HG02798 (cell line): ENCODE measurements at regions not wholly inside any gene's neighbourhood (a gene's known extent, or its start where the extent isn't known, plus 50 kb on each side); places are given as distances from the start of the nearest gene placed in this dataset.

Experiments
- ATAC-seq: cut with Tn5 transposase; IDR thresholded peaks from one replicate; pipeline ENCODE4 v1.9.1; 2021; ENCODE audit warnings: mild to moderate bottlenecking; ENCODE audit not compliant: unreplicated experiment, poor library complexity

DNA sequence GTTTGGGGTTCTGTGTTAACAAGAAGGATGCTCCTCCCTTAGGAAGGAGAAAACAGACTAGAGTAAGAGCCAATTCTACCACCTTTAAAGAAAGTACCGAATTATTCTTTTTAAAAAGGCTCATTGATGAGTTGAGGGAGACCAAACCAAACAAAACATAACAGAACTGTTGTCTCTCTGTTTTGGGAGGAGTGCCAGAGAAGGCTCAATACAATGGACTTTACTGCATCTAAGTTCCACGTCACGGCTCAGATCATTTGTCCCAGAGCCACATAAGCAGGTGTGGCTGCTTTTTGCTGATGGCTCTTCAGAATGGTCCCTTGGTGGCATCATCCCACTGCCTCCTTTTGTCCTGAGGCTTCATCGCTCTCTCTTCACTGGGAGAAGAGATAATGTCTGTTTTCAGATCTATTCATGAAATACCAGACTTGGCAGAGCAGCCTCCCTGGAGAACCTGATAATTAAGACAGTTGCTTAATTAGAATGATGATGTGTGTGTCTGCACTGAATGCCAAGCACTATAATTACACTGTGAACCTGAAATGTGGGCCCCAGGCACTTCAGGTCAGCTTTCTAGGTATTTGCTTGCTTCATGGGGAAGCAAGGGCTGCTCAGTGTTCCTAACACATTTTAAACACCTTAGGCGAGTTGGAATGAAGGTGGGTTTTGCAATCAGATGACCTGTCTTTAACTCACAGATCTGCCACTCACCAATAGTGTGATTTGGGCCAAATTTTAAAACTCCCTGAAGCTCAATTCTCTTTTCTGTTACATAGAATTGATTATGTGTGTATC is 335.2 kb upstream of the MCTP2 start:
- ATAC-seq = no peak

DNA sequence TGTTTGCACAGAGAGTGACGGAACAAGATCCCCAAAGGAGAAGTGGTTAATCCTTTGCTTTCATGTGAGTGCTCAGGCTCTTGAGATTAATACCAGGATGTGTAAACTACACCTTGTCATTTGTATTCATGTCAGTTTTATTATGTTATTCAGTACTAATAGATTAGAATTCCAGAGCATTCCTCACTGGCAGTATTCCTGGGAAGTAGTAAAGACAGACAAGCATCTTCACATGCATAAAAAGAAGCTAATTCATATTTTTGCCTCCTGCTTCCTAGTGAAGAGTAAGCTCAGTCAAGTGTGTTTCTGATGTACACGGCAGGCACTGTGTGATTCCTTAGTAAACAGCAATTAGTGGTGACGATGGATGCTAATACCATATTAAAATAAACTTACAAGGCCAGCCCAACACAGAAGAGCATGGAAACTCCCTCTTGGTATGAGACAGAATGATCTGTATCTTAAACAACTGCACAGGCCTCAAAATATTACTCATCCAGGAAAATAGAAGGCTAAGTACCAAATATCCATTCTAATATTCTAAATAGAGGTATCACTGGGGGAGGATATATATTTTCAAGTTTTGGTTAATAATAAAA is 336.8 kb upstream of the MCTP2 start:
- ATAC-seq = no peak

GRCh38 chr15:93887151-93887550 is 344.2 kb upstream of the MCTP2 start:
- no peak for ATAC-seq

- no peak for ATAC-seq
These were observed 348.6 kb upstream of the MCTP2 start for GRCh38 chr15:93882779-93883178.

DNA sequence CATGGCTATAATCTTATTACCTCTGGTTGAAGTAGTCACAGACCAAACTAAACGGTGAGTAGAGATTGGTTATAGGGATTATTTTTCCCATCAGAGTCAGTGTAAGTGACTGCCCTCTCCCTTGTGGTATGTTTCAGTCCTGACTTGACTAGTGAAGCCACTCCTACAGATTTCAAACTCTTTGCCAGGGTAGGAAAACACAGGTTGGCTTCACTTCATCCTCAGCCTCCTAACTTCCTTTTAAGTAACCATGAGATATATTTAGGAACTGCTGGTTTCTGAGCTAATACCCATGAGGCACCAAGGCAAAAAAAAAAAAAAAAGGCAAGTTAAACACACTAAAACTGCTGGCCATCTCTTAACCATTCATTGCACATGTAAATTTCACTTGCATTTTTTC is 349.2 kb upstream of the MCTP2 start:
- no peak for ATAC-seq

DNA sequence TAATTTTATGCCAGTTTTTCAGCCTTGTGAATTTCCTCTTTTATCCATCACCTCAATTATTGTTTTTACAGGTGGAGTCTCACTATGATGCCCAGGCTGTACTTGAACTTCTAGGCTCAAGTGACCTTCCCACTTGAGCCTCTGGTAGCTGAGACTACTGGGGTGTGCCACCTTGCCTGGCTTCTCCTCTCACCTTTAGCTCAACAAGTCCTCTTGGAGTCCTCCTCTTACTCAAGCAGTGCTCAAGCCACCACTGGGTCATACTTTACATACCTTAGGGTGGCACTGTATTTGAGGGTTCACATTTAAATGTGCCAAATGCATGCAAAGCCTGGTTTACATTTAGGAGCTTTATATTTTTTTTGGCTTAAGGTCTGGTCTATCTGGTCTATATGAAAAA is 350.1 kb upstream of the MCTP2 start:
- ATAC-seq = no peak

GRCh38 chr15:93880358-93880757 is 351.0 kb upstream of the MCTP2 start:
- ATAC-seq = no peak

GRCh38 chr15:93870583-93870982 is 360.8 kb upstream of the MCTP2 start:
- ATAC-seq = no peak

GRCh38 chr15:93866948-93867347 is 364.4 kb upstream of the MCTP2 start:
- ATAC-seq = no peak

DNA sequence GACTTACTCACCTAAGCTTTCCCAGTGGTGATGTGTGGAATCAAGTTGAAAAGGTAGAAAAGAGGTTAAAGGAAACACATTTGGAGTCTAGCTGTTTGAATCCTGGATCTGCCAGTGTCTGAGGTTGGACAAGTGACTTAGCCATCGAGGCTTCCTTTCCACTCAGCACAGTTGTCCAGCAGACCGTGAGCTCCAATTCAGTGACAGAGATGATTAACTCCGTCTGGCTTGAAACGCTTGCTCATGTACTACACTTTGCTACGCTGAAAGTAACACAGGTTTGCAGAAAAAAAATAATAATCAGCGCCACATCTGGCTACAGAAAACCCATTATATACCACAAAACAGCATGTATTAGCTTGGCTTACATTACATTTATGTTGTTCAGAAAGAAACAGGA is 364.9 kb upstream of the MCTP2 start:
- ATAC-seq = no peak

GRCh38 chr15:93865586-93865985 is 365.8 kb upstream of the MCTP2 start:
- no peak for ATAC-seq

GRCh38 chr15:93862791-93863190 is 368.6 kb upstream of the MCTP2 start:
- ATAC-seq = no peak

- no peak for ATAC-seq
These were observed 369.2 kb upstream of the MCTP2 start for GRCh38 chr15:93861956-93862741.

- ATAC-seq = no peak
These were observed 369.9 kb upstream of the MCTP2 start for GRCh38 chr15:93861413-93861812.

DNA sequence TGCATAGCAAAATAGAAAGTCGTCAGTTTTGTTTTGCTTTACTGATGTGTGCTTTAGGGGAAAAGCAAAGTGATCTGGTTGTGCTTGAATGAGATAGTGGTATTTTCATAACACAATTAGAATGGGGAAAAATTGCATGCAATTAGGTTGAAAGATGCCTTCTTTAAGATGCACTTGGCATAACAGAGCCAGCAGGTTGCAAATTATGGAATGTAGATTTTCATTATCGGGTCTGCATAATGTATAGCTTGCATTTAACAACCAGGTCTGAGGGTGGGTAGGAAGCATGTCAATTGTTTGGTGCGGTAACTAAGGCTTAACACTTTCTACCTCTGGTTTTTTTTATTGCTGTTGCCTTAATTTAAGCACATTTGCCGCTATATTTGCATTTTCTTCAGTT is 370.7 kb upstream of the MCTP2 start:
- no peak for ATAC-seq

GRCh38 chr15:93859176-93859575 is 372.2 kb upstream of the MCTP2 start:
- no peak for ATAC-seq

DNA sequence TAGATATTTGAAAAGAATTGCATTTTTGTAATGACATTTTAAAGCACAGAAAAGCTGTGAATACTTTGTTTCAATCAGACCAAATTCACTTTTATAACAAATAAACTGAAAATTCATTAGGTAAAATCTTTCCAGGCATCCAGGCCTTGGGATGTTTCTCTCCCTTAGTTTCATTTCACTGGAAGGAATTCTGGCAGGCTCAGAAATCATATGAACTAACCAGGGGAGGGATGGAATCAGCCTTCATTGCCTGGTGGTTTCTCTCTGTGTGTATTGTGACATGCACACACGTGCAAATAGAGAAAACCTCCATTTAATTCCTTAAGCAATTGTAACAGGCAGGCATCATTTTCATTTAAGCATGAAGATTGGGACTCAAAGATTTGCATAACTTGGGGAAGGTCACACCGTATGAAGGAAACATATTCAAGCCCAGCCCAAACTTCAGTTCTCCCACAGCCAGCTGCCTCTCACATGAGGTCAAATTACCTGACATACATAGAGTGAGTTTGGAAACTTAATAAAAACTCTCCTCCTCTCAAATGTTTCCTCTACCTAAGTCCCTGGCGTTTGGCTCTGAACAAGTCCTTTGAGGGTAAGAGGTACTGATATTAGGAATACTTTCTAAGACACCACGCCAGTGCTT is 376.1 kb upstream of the MCTP2 start:
- ATAC-seq = no peak

DNA sequence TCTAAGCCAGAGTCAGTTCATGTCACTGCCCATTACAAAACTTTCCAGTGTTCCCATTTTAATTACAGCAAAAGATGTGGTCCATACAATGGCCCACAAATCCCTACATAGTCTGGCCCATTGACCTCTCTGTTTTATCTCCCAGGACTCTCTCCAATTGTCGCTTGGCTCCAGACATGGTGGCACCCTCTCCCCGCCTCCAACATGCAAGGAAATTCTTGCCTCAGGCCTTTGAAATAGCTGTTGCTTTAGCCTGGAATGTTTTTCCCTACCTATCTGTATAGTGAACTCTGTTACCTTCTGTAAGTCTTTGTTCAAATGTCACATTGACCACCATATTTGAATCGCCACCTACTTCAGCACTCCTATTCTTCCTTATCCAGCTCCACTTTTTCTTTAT is 377.3 kb upstream of the MCTP2 start:
- ATAC-seq = no peak

DNA sequence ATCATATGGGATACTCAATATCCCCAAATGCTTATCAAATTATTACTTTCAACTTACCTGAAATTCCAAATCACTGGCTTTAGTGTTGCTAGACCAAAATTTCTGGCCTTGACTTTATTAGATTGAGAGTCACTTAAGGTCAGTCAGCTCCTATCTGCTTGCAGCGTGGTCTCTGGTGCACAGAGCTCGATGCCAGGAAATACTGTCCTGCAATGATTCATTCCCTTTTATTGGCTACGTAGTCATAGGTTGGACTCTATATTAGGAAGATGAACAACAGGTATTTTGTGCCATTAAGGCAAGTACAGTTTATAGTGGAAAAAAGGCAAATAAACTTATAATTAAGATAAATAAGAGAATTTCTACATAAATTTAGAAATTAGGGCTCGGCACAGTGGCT is 378.6 kb upstream of the MCTP2 start:
- no peak for ATAC-seq

DNA sequence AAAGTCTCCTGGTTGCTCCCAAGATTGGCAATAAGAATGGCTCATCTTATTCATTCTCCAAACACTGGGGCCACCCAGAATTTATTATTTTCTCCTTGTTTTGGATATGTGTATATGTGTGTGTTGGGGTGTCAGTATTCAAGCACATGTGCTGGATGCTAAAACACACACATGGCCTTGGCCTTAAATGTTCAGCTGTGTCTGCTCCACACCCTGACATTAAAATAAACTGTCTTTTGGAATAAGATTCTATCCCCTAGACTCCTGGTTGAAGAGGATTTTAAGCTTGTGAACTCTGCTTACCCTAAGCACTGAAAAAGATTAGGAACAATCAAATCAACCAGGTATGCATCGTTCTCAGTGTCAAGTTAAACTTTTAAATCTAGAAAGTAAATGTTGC is 382.9 kb upstream of the MCTP2 start:
- no peak for ATAC-seq

DNA sequence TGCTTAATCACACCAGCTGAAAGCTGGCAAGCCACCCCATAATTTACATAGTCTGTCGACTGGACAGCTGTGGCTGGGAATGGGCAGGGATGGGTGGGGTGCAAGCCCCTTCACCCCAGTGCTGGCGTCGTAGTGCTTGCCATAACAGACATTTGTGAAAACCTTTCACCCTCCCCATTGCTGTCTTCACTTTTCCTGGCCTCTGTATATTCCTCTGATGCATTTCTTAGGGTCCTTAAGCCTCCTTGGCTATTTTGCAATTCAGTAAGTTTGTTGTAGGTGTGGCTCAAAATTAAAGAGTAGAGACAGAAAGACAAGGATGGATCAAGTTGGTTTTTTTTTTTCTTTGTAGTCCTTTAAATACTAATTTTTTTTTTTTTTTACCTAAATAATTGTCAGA is 383.3 kb upstream of the MCTP2 start:
- no peak for ATAC-seq
